ENCODE measurements at regions not wholly inside any gene's neighbourhood (a gene's known extent, or its start where the extent isn't known, plus 50 kb on each side); places are given as distances from the start of the nearest gene placed in this dataset.
A peak's percentile ranks its signal among the peaks of the same experiment; 100 is the strongest.
"Not testable (repeated sequence)": the region's sequence is repeated elsewhere in the genome, so short reads cannot be mapped to it uniquely, and the experiment has no call there.

DNA sequence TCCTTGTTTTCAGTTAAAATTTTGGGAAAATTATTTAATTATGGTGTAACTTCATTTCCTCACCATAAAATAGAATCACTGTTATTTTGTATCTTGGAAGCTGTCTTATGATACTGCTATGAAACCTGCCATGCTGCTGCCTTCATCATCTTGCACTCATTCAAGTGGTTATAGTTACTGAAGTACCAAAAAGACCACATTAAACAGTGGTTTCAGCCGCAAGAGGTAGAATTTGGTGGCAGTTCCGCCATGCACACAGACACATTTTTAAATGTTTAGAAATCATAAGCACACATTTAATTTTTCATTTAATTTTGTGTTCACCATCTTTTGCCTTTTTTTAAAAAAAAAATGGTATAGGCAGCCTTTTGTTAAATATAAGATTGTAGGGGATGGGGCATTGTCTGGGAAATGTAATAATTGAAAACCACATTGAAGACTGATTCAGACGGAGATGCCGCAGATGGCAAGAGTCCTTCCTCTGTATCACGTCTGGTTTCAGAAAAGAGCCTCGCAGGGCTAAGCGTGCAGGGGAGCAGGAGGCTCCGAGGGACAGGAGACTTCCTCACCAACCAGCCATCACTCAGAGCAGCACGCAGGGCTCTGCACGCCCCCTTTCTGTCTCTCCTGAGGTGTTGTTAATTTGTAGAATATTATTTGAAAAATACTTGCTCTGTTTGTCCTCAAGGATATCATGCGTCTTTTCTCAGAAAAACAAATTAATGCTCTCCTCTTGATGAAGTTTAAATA lies 115.2 kb upstream of the PELI2 start:
- no peak overlapping the region for H3K4me3 ChIP-seq (ENCODE audit: low read length)
- H3K27ac ChIP-seq (ENCODE audit: low read length) = no peak overlapping the region
- no peaks in the 10 kb centered on the region for H3K27me3 ChIP-seq (ENCODE audit: insufficient read depth, low read length)
- no peaks in the 10 kb centered on the region for H3K36me3 ChIP-seq (ENCODE audit: insufficient read depth, low read depth, low read length)
- H3K9me3 ChIP-seq (ENCODE audit: insufficient read depth, low read depth, low read length) = peaks cover 4% of the 10 kb centered on the region; the same call in 1 of the 2 replicates
- H3K4me1 ChIP-seq (ENCODE audit: insufficient read depth, low read length) = peaks cover 10% of the 10 kb centered on the region; the same call in 1 of the 2 replicates
- H3K9ac ChIP-seq (ENCODE audit: low read depth, low read length) = no peak overlapping the region

DNA sequence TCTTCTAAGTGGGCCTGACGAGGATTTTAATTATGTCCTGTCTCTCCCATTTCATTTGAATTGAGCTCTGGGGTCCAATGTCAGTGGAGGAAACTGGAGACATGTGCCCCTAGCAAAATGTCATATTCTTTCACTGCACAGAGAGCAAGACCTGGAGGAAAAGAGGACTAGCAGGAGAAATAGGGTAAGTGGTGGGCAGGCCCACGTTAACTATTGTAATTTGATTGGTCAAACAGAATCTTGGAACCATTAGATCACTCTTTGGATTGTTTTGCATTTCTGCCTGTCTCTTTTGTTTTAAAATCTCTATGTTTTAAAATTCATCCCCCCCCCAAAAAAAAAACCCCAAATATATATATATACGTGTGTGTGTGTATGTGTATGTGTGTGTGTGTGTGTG lies 113.9 kb upstream of the PELI2 start:
- no peaks in the 10 kb centered on the region for H3K36me3 ChIP-seq (ENCODE audit: insufficient read depth, low read depth, low read length)
- no peak overlapping the region for H3K9ac ChIP-seq (ENCODE audit: low read depth, low read length)
- H3K27ac ChIP-seq (ENCODE audit: low read length) = no peak overlapping the region
- H3K9me3 ChIP-seq (ENCODE audit: insufficient read depth, low read depth, low read length) = peaks cover 4% of the 10 kb centered on the region; the same call in 1 of the 2 replicates
- no peaks in the 10 kb centered on the region for H3K27me3 ChIP-seq (ENCODE audit: insufficient read depth, low read length)
- no peak overlapping the region for H3K4me3 ChIP-seq (ENCODE audit: low read length)
- peaks cover 10% of the 10 kb centered on the region; the same call in 1 of the 2 replicates for H3K4me1 ChIP-seq (ENCODE audit: insufficient read depth, low read length)

DNA sequence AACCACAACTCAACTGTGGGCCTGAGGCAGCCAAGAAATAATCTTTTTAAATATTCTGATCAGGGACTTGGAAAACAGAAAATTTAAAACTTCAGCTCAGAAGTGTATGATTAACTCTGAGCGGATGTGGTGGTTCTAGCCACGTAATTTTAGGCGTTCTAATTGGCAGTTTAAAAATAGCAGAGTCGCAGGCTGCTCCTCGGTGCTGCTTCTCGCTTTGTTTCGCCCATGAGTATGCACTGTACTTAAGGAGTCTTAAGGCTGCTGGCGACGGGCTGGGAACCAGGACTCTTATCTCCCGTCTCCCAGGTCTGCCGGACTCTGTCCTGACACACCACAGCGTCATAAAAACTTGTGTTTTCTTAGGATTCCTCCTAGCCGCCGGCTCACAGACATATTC lies 113.4 kb upstream of the PELI2 start:
- Histone ChIP-seq H3K9me3 (ENCODE audit: insufficient read depth, low read depth, low read length) (peaks cover 4% of the 10 kb centered on the region; the same call in 1 of the 2 replicates), H3K36me3 (ENCODE audit: insufficient read depth, low read depth, low read length) (no peaks in the 10 kb centered on the region), H3K4me3 (ENCODE audit: low read length) (0 out of 2 replicates have a peak overlapping the region, but pooled peaks have one; percentile 9), H3K9ac (ENCODE audit: low read depth, low read length) (peak overlapping the region; percentile 13; the same call in 1 of the 2 replicates), H3K4me1 (ENCODE audit: insufficient read depth, low read length) (peaks cover 10% of the 10 kb centered on the region; the same call in 1 of the 2 replicates), H3K27me3 (ENCODE audit: insufficient read depth, low read length) (no peaks in the 10 kb centered on the region), H3K27ac (ENCODE audit: low read length) (no peak overlapping the region)

DNA sequence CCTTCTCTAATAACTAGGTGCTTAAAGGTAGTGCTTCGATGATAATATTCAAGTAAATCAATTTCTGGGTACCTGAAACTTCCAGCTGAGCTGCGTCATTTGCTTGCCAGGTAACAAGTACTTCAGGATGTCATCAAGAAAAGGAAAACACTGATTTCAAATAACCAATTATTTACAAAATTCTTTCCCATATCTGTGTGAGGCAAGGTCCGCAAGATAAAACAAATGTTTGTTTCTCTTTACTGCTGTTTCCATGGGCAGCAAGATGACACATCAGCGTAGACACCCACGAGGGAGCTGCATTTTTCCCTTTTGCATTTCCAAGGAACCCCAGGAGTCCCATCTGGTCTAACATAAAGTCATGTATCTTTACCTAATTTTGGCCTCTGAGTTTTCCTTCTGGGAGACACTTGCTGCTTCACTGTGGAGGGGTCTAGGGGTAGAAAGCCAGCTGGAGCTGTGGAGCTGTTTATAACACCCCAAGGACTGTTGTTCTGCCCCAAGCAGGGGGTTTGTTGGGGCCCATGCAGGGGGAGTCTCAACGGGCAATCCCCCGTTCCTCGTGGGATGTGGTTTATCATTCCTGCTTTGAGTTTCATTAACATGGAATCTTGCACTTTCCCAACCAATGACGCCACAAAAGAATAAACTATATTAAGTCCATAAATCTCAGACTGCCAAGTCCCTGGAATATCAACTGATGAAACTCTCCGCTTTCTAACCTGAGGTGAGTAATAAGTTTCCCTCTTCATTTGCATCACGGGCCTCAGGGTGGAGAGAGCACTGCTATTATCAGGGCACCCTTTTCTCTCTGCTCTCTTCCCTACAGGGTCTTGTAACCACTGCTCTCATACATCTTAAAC lies 112.8 kb upstream of the PELI2 start:
- Histone ChIP-seq H3K4me3 (ENCODE audit: low read length) (0 out of 2 replicates have a peak overlapping the region, but pooled peaks have one; percentile 9), H3K27ac (ENCODE audit: low read length) (no peak overlapping the region), H3K4me1 (ENCODE audit: insufficient read depth, low read length) (peaks cover 10% of the 10 kb centered on the region; the same call in 1 of the 2 replicates), H3K27me3 (ENCODE audit: insufficient read depth, low read length) (no peaks in the 10 kb centered on the region), H3K36me3 (ENCODE audit: insufficient read depth, low read depth, low read length) (no peaks in the 10 kb centered on the region), H3K9ac (ENCODE audit: low read depth, low read length) (peak overlapping the region; percentile 13; the same call in 1 of the 2 replicates), H3K9me3 (ENCODE audit: insufficient read depth, low read depth, low read length) (no peaks in the 10 kb centered on the region)

DNA sequence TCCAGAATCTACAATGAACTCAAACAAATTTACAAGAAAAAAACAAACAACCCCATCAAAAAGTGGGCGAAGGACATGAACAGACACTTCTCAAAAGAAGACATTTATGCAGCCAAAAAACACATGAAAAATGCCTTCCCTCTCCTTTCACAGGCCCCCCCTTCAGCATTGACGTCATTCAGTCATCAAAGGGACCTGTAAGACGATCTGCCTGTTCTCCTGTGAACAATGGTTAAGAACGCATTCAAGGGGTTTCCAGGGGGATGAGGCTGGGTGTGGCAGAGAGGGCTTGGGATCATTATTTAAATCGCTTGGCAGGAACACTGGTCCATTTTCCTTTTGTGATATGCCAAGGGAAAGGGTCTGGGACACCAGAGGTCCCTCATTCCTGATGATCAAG lies 110.7 kb upstream of the PELI2 start:
- H3K4me1 ChIP-seq (ENCODE audit: insufficient read depth, low read length); H3K9me3 ChIP-seq (ENCODE audit: insufficient read depth, low read depth, low read length); H3K4me3 ChIP-seq (ENCODE audit: low read length); H3K36me3 ChIP-seq (ENCODE audit: insufficient read depth, low read depth, low read length); H3K9ac ChIP-seq (ENCODE audit: low read depth, low read length); H3K27me3 ChIP-seq (ENCODE audit: insufficient read depth, low read length); H3K27ac ChIP-seq (ENCODE audit: low read length): not testable (repeated sequence)

DNA sequence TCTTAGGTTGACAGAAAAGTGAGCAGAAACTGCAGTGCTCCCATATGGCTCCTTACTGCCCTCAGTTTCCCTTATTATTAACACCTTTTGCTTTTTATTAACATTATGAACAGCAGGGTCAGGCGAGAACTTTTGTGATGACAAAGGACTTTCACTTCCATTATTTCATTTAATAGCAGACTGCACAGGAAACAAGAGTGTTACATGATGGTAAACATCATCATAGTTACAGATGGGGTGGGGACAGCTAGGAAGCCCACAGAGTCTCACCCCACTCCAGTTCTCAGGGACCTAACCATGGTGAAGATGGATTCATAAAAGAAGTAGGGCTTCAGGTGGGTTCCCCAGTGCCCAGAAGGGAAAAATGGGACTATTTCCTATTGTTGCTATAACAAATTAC lies 110.1 kb upstream of the PELI2 start:
- Histone ChIP-seq H3K4me3 (ENCODE audit: low read length) (no peak overlapping the region), H3K27me3 (ENCODE audit: insufficient read depth, low read length) (no peaks in the 10 kb centered on the region), H3K4me1 (ENCODE audit: insufficient read depth, low read length) (peaks cover 10% of the 10 kb centered on the region; the same call in 1 of the 2 replicates), H3K27ac (ENCODE audit: low read length) (no peak overlapping the region), H3K9me3 (ENCODE audit: insufficient read depth, low read depth, low read length) (no peaks in the 10 kb centered on the region), H3K9ac (ENCODE audit: low read depth, low read length) (no peak overlapping the region), H3K36me3 (ENCODE audit: insufficient read depth, low read depth, low read length) (no peaks in the 10 kb centered on the region)

DNA sequence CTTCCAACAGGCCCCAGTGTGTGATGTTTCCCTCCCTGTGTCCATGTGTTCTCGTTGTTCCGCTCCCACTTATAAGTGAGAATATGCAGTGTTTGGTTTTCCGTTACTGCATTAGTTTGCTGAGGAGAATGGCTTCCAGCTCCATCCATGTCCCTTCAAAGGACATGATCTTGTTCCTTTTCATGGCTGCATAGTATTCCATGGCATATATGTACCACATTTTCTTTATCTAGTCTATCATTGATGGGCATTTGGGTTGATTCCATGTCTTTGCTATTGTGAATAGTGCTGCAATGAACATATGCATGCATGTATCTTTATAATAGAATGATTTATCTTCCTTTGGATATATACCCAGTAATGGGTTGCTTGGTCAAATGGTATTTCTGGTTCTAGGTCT lies 109.5 kb upstream of the PELI2 start:
- H3K9me3 ChIP-seq (ENCODE audit: insufficient read depth, low read depth, low read length); H3K27ac ChIP-seq (ENCODE audit: low read length); H3K4me3 ChIP-seq (ENCODE audit: low read length); H3K9ac ChIP-seq (ENCODE audit: low read depth, low read length); H3K27me3 ChIP-seq (ENCODE audit: insufficient read depth, low read length); H3K36me3 ChIP-seq (ENCODE audit: insufficient read depth, low read depth, low read length); H3K4me1 ChIP-seq (ENCODE audit: insufficient read depth, low read length): not testable (repeated sequence)

DNA sequence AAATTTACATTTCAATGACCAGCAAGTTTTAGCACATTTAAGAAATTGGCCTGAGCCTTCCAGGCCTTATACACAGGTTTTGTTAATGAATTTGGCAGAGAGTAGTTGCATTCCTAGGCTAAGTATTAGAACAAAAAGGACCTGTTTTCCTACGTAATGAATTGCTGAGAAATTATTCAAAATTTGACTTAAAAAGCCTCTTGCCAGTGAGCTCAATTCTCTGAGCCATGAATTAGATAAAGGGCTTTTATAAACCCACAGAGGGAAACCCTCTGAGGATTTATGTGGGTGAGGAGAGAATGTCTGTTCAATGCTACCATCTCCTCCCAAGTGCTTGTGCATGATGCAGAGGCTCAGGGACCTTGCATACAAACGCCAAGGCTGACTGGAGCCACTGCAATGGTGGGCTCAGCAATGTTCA lies 94.5 kb upstream of the PELI2 start:
- H3K4me1 ChIP-seq (ENCODE audit: insufficient read depth, low read length) = no peaks in the 10 kb centered on the region
- H3K27ac ChIP-seq (ENCODE audit: low read length) = no peak overlapping the region
- H3K27me3 ChIP-seq (ENCODE audit: insufficient read depth, low read length) = no peaks in the 10 kb centered on the region
- peaks cover 12% of the 10 kb centered on the region for H3K9me3 ChIP-seq (ENCODE audit: insufficient read depth, low read depth, low read length)
- no peak overlapping the region for H3K9ac ChIP-seq (ENCODE audit: low read depth, low read length)
- H3K4me3 ChIP-seq (ENCODE audit: low read length) = no peak overlapping the region
- H3K36me3 ChIP-seq (ENCODE audit: insufficient read depth, low read depth, low read length) = peaks cover 5% of the 10 kb centered on the region; the same call in 1 of the 2 replicates

DNA sequence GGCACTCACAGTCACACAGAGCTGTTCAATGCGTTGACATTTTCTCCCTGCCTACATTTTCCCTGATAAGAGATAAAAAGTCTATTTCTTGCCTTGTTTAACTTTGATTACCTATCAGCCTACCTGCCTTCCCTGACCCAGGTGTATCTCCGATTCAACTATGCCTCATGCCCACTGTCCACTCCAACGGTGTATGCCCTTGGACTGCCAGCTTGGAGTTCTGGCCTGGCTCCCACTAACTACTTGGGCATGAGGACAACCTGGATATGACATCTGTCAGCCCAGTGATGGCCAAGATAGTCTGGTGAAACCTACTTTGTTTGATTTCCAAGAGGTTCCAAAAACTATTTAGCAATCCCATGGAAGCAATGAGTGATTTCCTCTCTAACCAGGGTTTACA lies 93.0 kb upstream of the PELI2 start:
- Histone ChIP-seq H3K9me3 (ENCODE audit: insufficient read depth, low read depth, low read length) (peaks cover 8% of the 10 kb centered on the region), H3K36me3 (ENCODE audit: insufficient read depth, low read depth, low read length) (peaks cover 1% of the 10 kb centered on the region; the same call in 1 of the 2 replicates), H3K4me3 (ENCODE audit: low read length) (no peak overlapping the region), H3K4me1 (ENCODE audit: insufficient read depth, low read length) (no peaks in the 10 kb centered on the region), H3K27ac (ENCODE audit: low read length) (no peak overlapping the region), H3K9ac (ENCODE audit: low read depth, low read length) (no peak overlapping the region), H3K27me3 (ENCODE audit: insufficient read depth, low read length) (no peaks in the 10 kb centered on the region)

DNA sequence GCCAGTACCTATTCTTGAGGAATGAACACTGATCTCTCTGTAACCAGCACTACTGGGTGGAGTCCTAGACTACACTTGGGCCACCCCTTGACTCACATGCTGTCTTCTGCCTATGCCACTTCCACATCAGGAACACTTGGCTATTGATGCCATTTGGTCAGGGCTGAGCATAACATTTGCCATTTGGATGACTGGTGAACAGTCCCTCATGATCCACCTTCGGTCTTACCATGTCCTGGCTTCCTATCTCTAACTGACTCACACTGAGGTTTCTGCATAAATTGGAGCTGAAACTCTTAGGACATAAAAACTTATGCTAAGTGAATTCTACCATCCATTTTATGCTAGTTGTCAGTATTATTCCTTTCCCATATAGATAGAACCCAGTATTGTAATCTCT lies 91.7 kb upstream of the PELI2 start:
- H3K9ac ChIP-seq (ENCODE audit: low read depth, low read length) = no peak overlapping the region
- H3K4me3 ChIP-seq (ENCODE audit: low read length) = no peak overlapping the region
- H3K27me3 ChIP-seq (ENCODE audit: insufficient read depth, low read length) = no peaks in the 10 kb centered on the region
- H3K27ac ChIP-seq (ENCODE audit: low read length) = no peak overlapping the region
- H3K4me1 ChIP-seq (ENCODE audit: insufficient read depth, low read length) = no peaks in the 10 kb centered on the region
- no peaks in the 10 kb centered on the region for H3K36me3 ChIP-seq (ENCODE audit: insufficient read depth, low read depth, low read length)
- H3K9me3 ChIP-seq (ENCODE audit: insufficient read depth, low read depth, low read length) = no peaks in the 10 kb centered on the region

DNA sequence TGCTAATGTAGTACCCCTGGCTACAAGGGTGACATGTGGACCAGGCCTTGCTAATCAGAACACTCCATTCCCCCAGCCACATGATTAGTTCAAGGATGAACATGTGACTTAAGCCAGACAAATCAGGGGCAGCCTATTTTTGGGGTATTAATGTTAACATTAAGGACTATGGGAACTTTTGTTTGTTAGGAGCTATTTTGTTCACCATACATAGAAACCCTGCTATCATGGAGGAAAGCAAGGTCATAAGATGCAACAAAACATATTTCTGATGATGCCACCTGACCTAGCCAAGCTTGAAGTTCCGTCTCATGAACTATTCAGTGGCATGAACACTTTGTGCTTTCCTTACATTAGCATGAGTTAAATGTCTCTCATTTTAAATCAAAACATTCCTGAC lies 90.8 kb upstream of the PELI2 start:
- no peaks in the 10 kb centered on the region for H3K36me3 ChIP-seq (ENCODE audit: insufficient read depth, low read depth, low read length)
- H3K9ac ChIP-seq (ENCODE audit: low read depth, low read length) = no peak overlapping the region
- no peaks in the 10 kb centered on the region for H3K27me3 ChIP-seq (ENCODE audit: insufficient read depth, low read length)
- no peaks in the 10 kb centered on the region for H3K9me3 ChIP-seq (ENCODE audit: insufficient read depth, low read depth, low read length)
- H3K4me1 ChIP-seq (ENCODE audit: insufficient read depth, low read length) = no peaks in the 10 kb centered on the region
- H3K4me3 ChIP-seq (ENCODE audit: low read length) = no peak overlapping the region
- H3K27ac ChIP-seq (ENCODE audit: low read length) = no peak overlapping the region

All from iPS-20b (cell line).